ENCODE measurements at regions not wholly inside any gene's neighbourhood (a gene's known extent, or its start where the extent isn't known, plus 50 kb on each side); places are given as distances from the start of the nearest gene placed in this dataset.

DNA sequence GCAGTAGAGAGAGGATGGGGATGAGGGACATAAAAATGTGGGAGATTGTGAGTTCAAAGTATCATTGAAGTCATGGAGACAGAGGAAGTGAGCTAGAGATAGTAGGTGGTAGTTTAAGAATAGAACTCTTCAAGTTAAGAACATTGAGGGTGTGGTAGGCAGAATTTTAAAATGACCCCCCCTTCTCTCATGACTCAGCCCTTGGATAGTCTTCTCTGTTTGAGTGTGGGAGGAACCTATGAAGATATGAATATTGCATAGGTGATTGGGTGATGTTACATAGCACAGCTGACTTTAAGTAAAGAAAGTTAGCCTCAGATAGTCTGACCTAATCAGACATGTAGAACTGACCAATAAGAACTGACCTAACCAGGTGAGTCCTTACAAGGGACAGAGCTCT, 418.6 kb downstream of the FOXO1 start:
- no peak for DNase-seq (ENCODE audit: low spot score)

DNA sequence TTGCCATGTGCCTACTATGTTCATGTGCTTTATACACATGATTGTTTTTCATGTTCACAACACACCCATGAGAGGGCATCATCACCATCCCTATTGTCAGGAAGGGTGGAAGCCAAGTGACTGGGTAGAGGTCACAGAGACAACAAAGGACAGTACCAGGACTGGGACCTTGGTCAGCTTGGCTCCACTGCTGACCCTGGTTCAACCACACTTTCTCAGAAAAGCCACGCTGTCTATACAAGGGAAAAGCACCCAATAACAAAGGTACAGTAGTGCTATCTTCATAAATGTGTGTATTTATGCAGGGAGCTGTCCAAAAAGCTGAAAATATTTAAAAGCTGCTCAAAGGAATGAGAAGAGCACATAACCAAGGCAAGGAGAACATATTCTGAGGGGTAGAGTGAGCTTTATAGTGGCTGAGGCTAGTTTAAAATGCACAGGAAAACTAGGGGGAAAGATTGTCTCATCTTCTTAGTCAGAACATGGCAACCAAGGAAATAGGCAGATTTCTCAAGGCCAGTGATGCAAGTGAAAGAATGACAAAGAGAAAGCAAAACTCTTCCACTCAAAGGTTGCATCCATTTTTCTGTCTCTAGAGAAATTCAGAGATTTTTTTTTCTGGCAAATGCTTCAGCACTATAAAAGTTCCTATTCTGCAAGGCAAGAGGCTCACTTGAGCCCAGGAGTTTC, 415.0 kb downstream of the FOXO1 start:
- no peak for DNase-seq (ENCODE audit: low spot score)

DNA sequence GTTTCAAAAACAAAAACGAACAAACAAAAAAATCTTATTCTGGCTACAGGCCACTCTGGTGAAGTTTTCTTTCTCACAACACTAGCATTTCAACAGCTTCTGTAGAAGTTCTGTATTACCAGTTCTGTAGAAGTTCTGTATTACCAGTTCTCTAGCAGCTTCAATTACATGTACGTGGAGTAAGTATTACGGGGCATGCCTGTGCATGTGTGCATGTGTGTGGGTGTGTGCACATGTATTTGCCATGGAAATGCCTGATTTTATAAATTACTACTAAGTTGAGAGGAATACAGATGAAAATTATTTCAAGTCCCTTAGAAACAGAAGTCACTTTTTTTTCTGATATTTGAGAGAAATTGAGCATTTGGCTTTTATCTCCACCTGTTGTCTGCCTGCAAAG, 414.2 kb downstream of the FOXO1 start:
- DNase-seq (ENCODE audit: low spot score): no peak

DNA sequence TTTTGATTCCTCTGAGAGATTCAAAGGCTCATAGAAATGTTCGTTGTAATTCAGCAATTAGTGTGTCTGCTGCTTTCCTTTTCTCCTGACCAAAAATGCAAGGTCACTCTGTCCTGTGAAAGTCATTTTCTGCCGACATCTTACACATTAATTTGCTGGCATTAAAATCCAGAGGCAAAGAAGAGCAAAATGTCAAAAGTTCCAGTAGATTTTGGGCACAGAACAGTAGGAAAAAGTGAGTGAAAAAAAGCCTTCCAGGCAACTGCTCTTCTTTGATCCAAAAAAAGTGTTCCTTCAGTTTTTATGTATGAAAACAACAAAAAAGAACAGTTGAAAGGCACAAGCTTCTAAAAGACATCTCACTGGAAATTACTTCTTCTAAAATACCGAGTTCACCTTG, 413.8 kb downstream of the FOXO1 start:
- DNase-seq (ENCODE audit: low spot score): no peak

DNA sequence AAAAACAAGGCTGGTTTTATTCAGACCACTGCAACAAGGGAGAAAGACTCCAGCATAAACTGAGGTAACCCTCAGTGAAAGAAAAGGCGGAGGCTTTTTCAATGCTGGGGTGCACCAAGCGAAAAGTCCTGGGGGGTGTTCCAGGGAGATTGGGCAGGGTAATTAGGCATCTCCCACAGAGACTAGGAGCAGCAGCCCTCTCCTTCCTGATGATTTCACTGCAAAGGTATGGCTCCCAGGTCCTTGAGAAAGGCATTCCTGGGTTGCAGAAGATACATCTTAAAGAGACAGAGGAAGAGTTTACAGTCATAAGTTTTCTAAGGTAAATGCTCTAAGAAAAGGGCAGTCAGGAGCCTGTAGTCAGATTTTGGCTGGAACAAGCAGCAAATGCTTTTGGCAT, 412.0 kb downstream of the FOXO1 start:
- no peak for DNase-seq (ENCODE audit: low spot score)

DNA sequence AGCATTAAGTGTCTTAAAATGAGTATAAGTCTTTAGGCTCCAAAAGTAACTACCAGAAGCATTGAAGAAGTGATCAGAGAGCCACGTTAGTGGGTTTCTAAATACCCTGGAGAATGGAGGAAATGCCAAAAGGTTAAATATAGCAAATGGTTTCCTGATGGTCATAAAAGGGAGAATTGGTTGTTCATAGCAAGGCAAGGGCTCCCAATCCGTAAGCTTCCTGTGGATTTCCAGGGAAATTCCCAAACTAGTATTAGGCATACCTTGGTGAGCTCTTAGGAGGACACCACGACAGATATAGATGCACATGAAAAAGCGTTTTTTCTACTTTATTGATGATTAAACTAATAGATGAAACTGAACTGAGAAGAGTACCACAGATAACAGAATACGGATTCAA, 410.9 kb downstream of the FOXO1 start:
- DNase-seq (ENCODE audit: low spot score): no peak

DNA sequence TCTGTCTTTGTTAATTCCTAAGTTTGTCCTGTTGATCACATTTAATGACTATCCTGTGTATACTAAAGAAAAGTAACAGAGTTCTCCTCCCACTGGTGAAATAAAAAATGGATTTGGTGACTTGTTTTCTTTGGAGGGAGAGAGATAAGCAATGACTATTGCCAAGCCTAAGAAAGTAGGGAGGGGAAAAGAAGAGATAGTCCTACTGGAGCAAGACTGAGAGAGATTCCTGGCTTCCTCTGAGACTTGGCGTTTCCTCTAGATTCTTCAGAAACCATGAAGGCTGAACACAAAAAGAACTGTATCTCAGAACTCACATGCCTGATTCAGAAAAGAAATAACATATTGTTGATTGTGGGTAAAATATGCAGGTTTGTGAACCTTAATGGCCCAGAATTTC, 406.5 kb downstream of the FOXO1 start:
- no peak for DNase-seq (ENCODE audit: low spot score)

DNA sequence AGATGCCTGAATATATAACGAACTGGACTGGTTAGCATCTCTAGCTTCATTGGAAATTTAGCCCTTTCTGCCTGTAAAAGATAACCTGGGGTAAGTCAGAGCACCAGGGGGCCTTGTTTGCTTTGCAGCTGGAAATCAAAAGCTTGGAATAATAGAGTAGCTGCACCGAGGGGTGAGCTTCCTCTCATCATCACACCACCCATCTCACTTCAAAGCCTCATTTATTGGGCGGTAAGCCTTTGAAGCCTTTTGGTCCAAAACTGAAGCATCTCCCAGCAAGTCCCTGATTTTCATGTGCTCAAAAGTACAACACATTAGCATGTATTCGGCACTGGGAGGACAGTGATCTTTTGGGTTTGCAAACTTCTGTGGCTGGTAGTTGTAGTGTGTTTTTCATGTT, 405.1 kb downstream of the FOXO1 start:
- DNase-seq (ENCODE audit: low spot score): no peak

DNA sequence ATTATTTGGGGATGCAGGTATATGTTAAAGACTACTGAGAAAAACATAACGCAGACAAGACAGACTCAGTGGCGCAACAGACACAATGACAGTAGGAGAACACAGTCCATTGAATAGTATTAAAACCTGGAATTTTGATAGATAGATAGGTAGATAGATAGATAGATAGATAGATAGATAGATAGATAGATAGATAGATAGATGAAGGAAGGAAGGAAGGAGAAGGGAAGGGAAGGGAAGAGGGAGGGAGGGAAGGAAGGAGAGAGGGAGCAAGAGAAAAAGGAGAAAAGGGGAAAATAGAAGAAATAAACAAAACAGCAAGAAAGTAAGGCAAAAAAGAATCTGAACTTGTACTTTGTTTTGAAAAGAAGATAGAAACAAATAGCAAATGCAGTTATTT, 404.5 kb downstream of the FOXO1 start:
- no peak for DNase-seq (ENCODE audit: low spot score)

DNA sequence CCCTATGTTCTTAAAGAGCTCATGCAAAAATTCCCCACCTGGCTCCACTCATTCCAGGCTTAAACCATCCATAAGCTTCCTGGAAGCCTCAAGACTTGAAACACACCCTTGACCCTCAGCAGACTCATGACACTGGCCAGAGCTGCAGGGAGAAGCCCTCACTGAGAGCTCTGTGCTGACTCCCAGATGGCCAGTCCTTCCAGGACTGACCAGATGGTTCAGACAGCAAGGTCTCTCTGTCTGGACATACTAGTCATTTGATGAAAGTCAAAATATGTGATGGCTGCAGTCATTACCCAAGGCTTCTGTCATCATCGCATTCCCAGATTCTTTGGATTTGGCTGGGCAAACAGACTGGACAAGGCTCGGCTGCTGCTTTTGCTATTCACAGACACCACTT, 397.4 kb downstream of the FOXO1 start:
- no peak for DNase-seq (ENCODE audit: low spot score)

DNA sequence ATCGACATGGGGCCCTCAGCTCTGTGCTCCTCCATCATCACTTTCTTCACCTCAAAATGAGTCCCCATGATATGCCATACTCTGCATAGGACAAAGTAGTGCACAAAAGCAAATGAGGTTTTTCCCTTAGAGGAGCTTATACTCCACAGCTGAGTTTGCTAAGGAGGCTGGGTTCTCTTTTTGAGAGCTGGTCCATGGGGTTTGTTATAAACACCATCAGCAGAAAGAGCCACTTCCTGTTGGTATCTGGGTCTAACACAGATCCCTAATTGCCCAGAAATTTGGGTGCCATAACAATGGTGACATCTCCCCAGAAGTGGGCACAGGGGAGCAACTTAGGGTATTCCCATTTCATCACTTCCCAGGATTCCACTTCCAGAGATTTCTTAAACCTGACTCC, 395.7 kb downstream of the FOXO1 start:
- no peak for DNase-seq (ENCODE audit: low spot score)

DNA sequence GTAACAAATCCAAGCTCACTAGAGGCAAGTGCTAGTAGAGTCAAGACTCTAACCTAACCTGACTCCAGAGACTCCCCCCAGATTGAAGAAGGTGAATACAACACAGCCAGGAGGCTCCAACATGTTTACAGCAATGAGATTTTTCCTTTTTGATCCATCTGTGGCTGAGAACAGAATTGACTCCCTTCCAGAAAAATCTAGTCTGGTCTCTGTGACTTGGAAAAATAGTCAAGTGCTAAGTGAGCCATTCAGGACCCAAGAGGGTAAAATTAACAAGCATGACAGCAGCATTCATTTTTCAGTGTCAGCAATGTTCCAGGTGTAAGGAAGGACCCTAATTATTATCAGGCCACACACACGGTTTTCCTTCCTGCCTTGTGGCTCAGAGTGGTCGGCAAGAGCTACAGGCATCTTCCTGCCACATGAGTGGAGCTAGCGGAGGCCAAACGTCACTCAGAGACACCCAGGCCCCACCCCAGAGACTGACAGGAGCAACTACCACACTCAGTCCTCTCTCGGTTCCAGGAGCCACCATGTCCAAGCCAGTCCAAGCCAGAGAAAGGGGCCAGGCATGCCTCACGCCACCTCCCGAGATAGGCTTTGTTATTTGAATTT, 395.1 kb downstream of the FOXO1 start:
- DNase-seq (ENCODE audit: low spot score): no peak

DNA sequence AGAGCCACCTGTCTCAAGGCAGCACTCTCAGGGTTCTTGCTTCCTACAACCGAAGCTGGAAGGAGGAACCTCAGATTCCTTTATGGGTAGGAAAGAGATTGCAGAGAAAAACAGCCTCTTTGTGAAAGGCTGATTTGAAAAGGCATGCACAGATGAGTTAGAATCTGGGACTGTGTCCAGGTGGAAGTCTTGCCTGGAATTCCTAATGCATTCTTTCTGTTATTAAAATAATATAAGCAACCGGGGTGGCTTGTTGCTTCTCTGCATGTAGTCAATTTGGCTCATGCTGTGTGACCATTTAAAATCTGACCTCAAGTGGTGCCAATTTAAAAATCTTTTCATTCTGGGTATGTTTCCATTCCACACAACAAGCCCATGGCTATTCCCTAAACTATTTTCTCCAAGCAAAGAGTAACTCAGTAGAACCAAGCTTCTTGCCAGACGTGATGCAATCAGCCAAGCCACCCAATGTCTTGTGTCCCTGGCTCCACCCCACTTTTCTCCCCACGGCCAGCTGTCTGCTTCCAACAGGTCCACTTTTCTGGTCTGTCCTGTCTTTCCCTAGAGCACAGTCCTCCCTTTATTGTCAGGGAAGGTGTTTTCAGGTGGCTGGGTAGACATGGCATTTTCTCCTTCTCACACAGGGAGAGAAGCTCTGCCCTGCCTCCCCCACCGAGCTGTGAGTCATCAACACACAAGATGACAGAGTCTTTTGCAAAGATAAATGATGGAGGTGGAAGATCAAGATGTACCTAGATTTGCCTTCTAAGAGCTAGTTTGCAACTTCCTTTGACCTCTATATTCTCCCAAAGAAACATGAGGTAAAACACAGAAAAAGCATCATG, 394.3 kb downstream of the FOXO1 start:
- DNase-seq (ENCODE audit: low spot score): no peak

DNA sequence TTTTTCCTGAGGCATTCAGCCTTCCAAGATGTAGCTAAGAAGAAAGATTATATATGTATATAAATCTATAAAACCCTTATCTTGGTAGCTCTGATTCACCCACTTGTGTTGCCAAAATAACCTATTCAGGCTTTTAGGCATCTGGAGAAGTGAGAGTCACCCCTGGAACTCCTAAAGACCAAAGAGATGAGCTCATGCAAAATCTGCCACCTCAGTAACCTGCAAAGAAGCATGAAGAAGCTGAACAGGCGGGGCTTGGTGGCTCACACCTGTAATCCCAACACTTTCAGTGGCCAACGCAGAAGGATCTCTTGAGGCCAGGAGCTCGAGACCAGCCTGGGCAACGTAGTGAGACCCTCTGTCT, 393.7 kb downstream of the FOXO1 start:
- no peak for DNase-seq (ENCODE audit: low spot score)

DNA sequence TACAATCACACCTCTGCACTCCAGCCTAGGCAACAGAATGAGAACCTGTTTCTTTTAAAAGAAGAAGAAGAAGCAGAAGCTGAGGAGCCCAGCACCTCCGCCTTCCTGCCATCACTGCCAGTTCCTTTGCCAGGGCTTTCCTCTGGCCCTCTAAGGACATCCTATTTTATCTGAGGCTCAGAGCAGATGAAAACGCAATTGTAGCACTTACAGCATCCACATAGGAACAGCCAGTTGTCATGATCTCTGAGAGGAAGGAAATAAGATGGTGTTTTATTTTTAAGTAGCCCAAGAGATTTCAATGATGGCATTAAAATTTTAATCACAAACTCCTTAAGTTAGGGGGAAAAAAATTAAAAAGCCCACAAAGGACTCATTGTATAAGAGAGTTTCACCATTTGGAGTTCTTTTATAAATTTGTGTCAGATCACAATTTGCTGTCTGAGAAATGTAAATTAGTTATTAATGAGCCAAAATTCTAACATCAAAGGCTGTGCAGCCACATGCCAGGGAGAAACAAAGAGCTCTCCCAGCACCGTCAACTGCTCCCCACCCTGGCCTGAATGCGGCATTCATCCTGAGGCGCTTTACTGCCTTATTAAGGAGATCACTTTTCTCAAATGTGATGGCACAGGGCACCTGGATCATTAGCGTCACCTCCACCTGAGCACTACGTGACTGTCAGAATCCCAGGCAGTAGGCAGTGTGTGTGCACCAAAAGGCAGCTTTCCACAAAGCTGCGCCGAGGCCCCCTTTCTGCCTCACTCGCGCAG, 393.0 kb downstream of the FOXO1 start:
- DNase-seq (ENCODE audit: low spot score): no peak

DNA sequence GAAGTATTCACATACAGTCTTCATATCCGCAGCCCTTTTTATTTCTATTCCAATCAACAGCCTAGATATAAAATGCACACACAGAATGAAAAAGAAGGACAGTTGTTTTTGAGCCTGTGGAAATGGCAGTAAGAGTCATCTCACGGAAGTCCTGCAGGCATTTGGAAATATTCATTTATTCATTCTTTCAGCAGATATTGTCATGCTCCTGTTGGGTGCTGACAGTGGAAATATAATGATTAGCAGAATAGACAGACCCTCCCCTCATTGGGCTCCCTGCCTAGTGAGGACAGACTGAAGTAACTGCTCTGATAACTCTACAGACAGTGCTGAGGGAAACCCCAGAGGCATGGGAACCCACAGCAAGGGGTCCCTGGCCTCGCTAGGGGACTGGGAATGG, 392.3 kb downstream of the FOXO1 start:
- no peak for DNase-seq (ENCODE audit: low spot score)

DNA sequence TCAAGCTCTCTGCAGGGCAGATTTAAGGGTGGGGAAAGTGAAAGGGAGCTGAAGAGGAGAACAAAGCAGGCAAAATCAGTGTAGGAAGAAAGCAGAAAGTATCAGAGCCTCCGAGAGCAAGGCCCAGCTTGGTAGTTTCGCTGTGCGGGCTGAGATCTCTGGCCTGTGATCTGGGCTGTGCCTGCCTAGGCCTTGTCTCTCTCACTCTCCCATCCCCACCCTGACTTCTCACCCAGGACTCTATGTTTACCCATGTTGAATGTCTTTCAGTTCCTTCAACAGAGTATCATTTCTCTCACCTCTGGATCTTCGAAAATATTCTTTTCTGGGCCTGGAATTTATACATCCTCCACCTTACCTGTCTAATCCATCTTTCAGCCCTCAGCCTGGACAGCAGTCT, 391.3 kb downstream of the FOXO1 start:
- no peak for DNase-seq (ENCODE audit: low spot score)

DNA sequence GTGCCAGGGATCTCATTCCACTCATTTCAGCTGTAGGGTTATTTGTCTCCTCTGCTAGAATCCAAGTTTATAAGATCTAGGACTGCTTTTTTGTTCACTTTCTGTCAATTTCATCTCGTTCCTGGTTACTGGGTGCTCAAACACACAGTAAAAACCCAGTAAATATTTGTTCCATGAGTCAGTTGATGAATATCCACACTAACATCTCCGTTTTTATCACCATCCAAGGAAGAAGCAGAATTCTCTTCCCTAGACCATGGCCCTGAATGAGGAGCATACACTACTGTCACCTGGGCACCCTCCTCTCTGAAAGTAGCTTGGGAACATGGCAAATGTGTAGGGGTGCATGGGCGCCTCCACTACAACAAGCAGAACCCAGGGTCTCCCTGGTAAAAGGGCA, 390.8 kb downstream of the FOXO1 start:
- DNase-seq (ENCODE audit: low spot score): no peak

DNA sequence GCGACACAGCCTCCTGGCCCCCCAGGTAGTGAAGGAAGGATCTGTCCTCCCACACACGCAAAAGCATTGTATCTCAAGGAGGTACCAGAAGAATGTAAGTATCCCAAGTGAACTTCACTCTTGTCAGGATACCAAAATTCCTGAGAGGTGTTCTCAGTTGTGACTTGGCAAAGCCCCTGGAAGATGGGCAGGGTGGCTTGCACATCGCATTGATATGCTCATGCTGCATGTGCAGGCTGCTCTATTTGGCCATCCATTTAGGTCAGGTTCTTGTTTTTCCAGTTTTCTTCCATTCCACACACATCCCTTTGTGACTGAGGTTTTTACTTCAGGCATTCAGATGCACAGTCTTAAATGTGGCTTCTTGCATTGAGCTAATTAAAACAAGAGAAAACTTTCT, 382.8 kb downstream of the FOXO1 start:
- DNase-seq (ENCODE audit: low spot score): no peak

DNA sequence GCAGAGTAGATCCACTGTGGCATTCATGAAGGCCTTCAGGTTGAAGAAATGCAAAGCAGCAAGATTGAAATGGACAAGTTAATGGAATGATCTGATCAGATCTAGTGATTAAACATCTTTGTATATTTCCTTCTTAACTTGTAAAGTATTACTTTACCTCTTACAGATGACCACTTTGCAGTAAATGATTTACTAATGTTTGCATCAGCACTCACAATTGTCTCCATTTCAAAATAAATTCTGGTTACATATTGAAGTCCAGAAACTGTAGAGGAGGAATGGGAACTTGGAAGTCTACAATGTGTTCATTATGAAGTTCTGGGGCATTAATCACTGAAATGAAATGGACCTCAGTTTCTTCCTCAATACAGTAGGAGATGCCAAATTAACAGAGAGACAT, 380.8 kb downstream of the FOXO1 start:
- no peak for DNase-seq (ENCODE audit: low spot score)

DNA sequence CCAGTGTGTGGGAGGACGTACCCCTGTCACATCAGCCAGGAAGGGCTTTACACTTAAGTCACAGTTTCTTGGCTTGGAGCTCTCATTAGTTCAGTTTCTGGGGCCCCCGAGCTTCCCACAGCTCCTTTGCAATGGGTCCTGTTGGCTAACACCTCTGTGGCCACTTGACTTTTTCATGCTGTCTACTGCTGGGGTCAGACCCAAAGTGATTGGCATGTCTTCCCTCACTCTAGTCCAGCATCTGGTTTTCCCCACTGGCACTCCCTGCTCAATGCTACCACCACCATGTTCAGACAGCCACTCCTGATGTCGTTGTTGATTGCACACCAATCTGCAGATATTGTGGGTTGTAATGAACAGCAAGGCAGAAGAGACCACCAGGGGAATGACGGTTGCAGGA, 379.0 kb downstream of the FOXO1 start:
- DNase-seq (ENCODE audit: low spot score): no peak

DNA sequence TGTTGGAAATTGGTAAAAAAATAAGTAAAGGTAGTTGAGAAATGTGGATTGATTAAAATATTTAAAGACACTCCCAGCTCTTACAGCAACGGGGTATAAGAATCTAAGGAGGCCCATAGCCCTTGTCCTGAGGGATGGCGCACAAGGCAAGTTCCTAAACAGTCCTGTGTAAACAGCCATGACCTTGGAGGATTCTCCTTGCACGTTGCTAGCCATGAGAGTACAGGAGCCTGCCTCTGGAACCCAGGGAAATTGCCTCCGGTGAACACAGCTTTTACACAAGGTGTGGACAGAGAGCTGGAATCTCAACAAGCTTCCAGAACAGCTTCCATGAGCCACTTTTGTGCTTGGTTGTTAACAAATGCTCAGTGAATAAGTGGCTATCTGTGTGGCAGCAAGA, 378.2 kb downstream of the FOXO1 start:
- no peak for DNase-seq (ENCODE audit: low spot score)
